Stimulated activated CD8-positive, alpha-beta memory T cell treated with anti-CD3 and anti-CD28 coated beads, Interleukin-2, amount 100 ng/mL, for 48 hours (primary cell): ENCODE measurements at regions not wholly inside any gene's neighbourhood (a gene's known extent, or its start where the extent isn't known, plus 50 kb on each side); places are given as distances from the start of the nearest gene placed in this dataset.

Experiments used
- DNase-seq, 2 donors: peaks; one replicate each; pipeline ENCODE4 v3.0.0-alpha.2; 2020; ENCODE audit warnings: low read depth in 2 of 2

GRCh38 chr17:34711646-34712045, 132.3 kb downstream of the TMEM132E start:
- no peak for DNase-seq

- no peak for DNase-seq
Measured at GRCh38 chr17:34710226-34710625, 130.8 kb downstream of the TMEM132E start.

- DNase-seq: no peak
Measured at GRCh38 chr17:34709158-34709754, 129.9 kb downstream of the TMEM132E start.

GRCh38 chr17:34706029-34706428, 126.6 kb downstream of the TMEM132E start:
- no peak for DNase-seq

- DNase-seq: peak in 1 of 2 donors; percentile 2
Measured at GRCh38 chr17:34703533-34703932, 124.2 kb downstream of the TMEM132E start.

- DNase-seq: no peak
Measured at GRCh38 chr17:34699181-34699580, 119.8 kb downstream of the TMEM132E start.

GRCh38 chr17:34692920-34693319, 113.5 kb downstream of the TMEM132E start:
- DNase-seq: no peak
